ENCODE measurements at regions not wholly inside any gene's neighbourhood (a gene's known extent, or its start where the extent isn't known, plus 50 kb on each side); places are given as distances from the start of the nearest gene placed in this dataset.

DNA sequence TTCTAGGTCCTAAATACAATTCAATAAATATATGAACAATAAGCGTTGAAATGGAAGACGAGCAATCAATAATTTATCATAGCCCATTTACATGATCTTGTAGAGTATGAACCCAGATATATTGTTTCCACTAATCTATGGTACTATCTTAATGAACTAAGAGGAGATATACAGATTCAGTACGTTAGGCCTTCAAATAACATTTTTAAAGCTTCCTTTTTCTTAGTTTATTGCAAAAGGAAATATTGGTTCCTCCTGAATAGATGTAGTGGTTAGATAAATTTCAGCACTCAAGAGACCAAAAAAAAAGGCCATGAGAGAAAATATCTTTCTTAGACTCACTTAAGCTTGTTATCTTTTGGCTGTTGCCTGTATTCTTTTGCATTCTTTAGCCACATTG lies 147.5 kb upstream of the PITX2 start:
- Mint-ChIP-seq H3K36me3 (no peaks in the 10 kb centered on the region), H3K4me1 (ENCODE audit: unreplicated experiment) (no peaks in the 10 kb centered on the region)
- TF ChIP-seq, protein P1, sequence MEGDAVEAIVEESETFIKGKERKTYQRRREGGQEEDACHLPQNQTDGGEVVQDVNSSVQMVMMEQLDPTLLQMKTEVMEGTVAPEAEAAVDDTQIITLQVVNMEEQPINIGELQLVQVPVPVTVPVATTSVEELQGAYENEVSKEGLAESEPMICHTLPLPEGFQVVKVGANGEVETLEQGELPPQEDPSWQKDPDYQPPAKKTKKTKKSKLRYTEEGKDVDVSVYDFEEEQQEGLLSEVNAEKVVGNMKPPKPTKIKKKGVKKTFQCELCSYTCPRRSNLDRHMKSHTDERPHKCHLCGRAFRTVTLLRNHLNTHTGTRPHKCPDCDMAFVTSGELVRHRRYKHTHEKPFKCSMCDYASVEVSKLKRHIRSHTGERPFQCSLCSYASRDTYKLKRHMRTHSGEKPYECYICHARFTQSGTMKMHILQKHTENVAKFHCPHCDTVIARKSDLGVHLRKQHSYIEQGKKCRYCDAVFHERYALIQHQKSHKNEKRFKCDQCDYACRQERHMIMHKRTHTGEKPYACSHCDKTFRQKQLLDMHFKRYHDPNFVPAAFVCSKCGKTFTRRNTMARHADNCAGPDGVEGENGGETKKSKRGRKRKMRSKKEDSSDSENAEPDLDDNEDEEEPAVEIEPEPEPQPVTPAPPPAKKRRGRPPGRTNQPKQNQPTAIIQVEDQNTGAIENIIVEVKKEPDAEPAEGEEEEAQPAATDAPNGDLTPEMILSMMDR (conservative IDR thresholded peaks at IDR 0.05) = no peak

DNA sequence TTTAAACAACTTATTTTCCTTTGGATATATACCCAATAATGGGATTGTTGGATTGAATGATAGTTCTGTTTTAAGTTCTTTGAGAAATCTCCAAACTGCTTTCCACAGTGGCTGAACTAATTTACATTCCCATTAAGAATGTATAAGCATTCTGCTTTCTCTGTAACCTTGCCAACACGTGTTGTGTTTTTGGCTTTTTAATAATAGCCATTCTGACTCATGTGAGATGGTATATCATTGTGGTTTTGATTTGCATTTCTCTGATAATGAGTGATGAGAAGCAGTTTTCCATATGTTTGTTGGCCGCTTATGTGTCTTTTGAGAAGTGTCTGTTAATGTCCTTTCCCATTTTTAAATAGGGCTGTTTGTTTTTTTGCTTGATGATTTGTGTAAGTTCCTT lies 155.6 kb upstream of the PITX2 start:
- H3K4me3 Mint-ChIP-seq = no peak overlapping the region
- H3K36me3 Mint-ChIP-seq = no peaks in the 10 kb centered on the region
- H3K4me1 Mint-ChIP-seq (ENCODE audit: unreplicated experiment) = no peaks in the 10 kb centered on the region
- no peak overlapping the region for H3K27ac Mint-ChIP-seq
- peaks cover 13% of the 10 kb centered on the region for H3K27me3 Mint-ChIP-seq
- no peak for DNase-seq (ENCODE audit: extremely low spot score, unreplicated experiment)
- TF ChIP-seq, protein P1 (conservative IDR thresholded peaks at IDR 0.05) = no peak
- no peaks in the 10 kb centered on the region for H3K9me3 Mint-ChIP-seq

More for the DNA sequence above, 147.5 kb upstream of the PITX2 start:
- Mint-ChIP-seq H3K4me3 (no peak overlapping the region), H3K9me3 (no peaks in the 10 kb centered on the region), H3K27me3 (no peaks in the 10 kb centered on the region), H3K27ac (no peak overlapping the region)
- DNase-seq (ENCODE audit: extremely low spot score, unreplicated experiment) = no peak

DNA sequence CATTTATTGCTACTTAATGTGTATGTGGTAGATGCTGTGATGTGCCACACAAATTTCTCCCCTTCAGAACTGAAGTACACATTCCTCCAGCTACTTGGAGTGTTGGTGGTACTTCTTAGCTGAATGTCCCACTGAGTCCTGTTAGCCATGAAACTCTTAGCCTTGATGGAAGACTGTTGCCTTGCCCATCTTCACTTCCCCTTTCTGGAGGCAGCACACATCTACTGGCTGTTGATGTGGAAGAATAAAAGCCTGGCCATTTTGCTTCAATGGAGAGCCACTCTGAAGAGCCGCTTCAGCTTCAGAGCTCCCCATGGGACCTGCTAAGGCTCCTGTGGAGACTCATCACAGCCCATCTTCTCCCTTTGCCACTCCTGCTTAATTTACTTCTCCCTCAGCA lies 157.7 kb upstream of the PITX2 start:
- peaks cover 3% of the 10 kb centered on the region for H3K9me3 Mint-ChIP-seq

DNA sequence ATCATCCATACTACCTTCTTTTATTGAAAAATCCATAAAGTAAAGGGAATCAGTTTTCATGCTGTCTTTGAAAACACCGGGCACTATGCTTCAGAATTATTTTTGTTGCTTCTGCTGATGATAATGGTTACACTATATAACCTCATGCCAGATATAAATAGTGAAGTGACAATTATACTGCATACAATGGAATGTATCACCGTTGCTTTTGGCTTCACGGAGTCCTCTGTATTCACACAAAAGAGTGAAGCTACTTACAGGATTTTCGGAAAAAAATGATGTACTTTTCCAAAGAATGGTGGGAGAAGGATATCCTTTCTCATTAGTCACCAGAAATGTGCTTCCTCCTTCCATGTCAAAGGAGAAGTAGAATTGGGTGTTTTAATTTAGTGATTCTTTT lies 159.1 kb upstream of the PITX2 start:
- H3K27me3 Mint-ChIP-seq = peaks cover 20% of the 10 kb centered on the region
- no peak for DNase-seq (ENCODE audit: extremely low spot score, unreplicated experiment)
- no peaks in the 10 kb centered on the region for H3K36me3 Mint-ChIP-seq
- H3K4me1 Mint-ChIP-seq (ENCODE audit: unreplicated experiment) = no peaks in the 10 kb centered on the region
- TF ChIP-seq, protein P1 (conservative IDR thresholded peaks at IDR 0.05) = no peak
- no peak overlapping the region for H3K4me3 Mint-ChIP-seq
- H3K27ac Mint-ChIP-seq = no peak overlapping the region
- peaks cover 4% of the 10 kb centered on the region for H3K9me3 Mint-ChIP-seq

More for the DNA sequence above, 157.7 kb upstream of the PITX2 start:
- H3K4me1 Mint-ChIP-seq (ENCODE audit: unreplicated experiment) = no peaks in the 10 kb centered on the region
- TF ChIP-seq, protein P1 (conservative IDR thresholded peaks at IDR 0.05) = no peak
- no peaks in the 10 kb centered on the region for H3K36me3 Mint-ChIP-seq
- H3K27me3 Mint-ChIP-seq = peaks cover 18% of the 10 kb centered on the region
- DNase-seq (ENCODE audit: extremely low spot score, unreplicated experiment) = no peak
- H3K27ac Mint-ChIP-seq = no peak overlapping the region
- H3K4me3 Mint-ChIP-seq = no peak overlapping the region

DNA sequence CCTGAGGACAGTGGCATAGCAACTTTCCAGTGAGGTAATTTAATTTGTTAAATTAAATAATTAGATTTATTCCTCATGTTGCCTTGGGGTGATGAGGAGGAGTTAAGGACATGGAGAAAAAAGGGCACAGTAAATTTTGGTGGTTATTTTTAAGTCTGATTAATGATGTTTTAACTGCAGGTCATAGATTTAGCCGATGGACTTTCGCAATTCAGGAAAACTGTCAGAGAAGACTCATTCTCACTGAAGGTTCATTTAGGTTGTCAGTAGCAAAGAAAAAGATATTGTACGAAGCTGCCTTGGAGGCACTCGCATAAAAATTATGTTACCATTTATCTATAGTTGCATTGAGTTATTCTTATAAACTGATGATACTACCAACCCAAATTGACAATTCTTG lies 164.2 kb upstream of the PITX2 start:
- Mint-ChIP-seq H3K36me3 (no peaks in the 10 kb centered on the region), H3K4me3 (no peak overlapping the region), H3K27ac (no peak overlapping the region), H3K9me3 (peaks cover 4% of the 10 kb centered on the region), H3K27me3 (peaks cover 26% of the 10 kb centered on the region), H3K4me1 (ENCODE audit: unreplicated experiment) (no peaks in the 10 kb centered on the region)
- DNase-seq (ENCODE audit: extremely low spot score, unreplicated experiment) = no peak
- TF ChIP-seq, protein P1 (conservative IDR thresholded peaks at IDR 0.05) = no peak

DNA sequence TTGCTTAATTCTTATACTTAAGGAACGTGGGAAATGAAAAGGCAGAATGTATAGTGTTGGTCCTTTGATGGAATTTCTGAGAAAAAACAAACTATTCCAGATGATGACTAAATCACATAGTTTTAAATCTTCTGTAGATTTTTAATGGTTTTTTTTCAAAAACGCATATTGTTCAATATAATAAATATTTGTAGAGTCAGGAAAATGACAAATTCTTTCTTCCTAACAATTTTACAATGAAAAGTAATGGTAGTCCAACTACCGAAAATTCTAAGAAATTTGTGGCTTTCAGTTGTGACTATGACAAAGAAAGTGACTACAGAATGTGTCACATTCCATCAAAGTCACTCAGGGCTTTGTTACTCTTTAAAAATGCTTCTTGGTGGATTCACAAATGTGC lies 164.8 kb upstream of the PITX2 start:
- Mint-ChIP-seq H3K27ac (no peak overlapping the region), H3K4me3 (no peak overlapping the region), H3K27me3 (peaks cover 26% of the 10 kb centered on the region), H3K9me3 (peaks cover 4% of the 10 kb centered on the region), H3K4me1 (ENCODE audit: unreplicated experiment) (no peaks in the 10 kb centered on the region), H3K36me3 (no peaks in the 10 kb centered on the region)
- no peak for DNase-seq (ENCODE audit: extremely low spot score, unreplicated experiment)
- TF ChIP-seq, protein P1 (conservative IDR thresholded peaks at IDR 0.05) = no peak

Measured in type B pancreatic cell (in vitro differentiated cells).